Smooth muscle cell (in vitro differentiated cells): ENCODE measurements at regions not wholly inside any gene's neighbourhood (a gene's known extent, or its start where the extent isn't known, plus 50 kb on each side); places are given as distances from the start of the nearest gene placed in this dataset.

Experiments used
- DNase-seq: peaks from one replicate; lab custom pipeline; 2025; ENCODE audit not compliant: unreplicated experiment; lab: John Stamatoyannopoulos, UW
- H2AFZ ChIP-seq: fragments of 200-600 bp; sonication (generic); 2 replicates; pipeline ENCODE4 v1.6.0; 2016; ENCODE audit warnings: antibody characterized with exemption, low read depth, mild to moderate bottlenecking
- H3F3A ChIP-seq: fragments of 200-600 bp; sonication (generic); 2 replicates; pipeline ENCODE4 v1.6.0; 2017; ENCODE audit warnings: antibody characterized with exemption, low read depth
- H3K27ac ChIP-seq: fragments of 200-600 bp; sonication (generic); 2 replicates; pipeline ENCODE4 v1.5.1; 2016; ENCODE audit warnings: low read depth, mild to moderate bottlenecking
- H3K27me3 ChIP-seq: fragments of 200-600 bp; sonication (generic); 2 replicates; pipeline ENCODE4 v1.6.1; 2016; ENCODE audit warnings: low read depth, mild to moderate bottlenecking
- H3K36me3 ChIP-seq: fragments of 200-600 bp; sonication (generic); 2 replicates; pipeline ENCODE4 v1.5.1; 2016; ENCODE audit warnings: low read depth
- H3K4me1 ChIP-seq: fragments of 200-600 bp; sonication (generic); 2 replicates; pipeline ENCODE4 v1.5.1; 2016; ENCODE audit warnings: low read depth
- H3K4me2 ChIP-seq: fragments of 200-600 bp; sonication (generic); 2 replicates; pipeline ENCODE4 v1.6.0; 2016; ENCODE audit warnings: mild to moderate bottlenecking
- H3K4me3 ChIP-seq: fragments of 200-600 bp; sonication (generic); 2 replicates; pipeline ENCODE4 v1.5.1; 2016; ENCODE audit warnings: mild to moderate bottlenecking
- H3K79me2 ChIP-seq: fragments of 200-600 bp; sonication (generic); 2 replicates; pipeline ENCODE4 v1.6.0; 2016; ENCODE audit warnings: low read depth, mild to moderate bottlenecking
- H3K9ac ChIP-seq: fragments of 200-600 bp; sonication (generic); 2 replicates; pipeline ENCODE4 v1.6.0; 2016; ENCODE audit warnings: low read depth
- H3K9me3 ChIP-seq: fragments of 200-600 bp; sonication (generic); replicated peaks from 2 replicates; pipeline ENCODE4 v1.5.1; 2016; ENCODE audit warnings: low read depth
- H4K20me1 ChIP-seq: fragments of 200-600 bp; sonication (generic); 2 replicates; pipeline ENCODE4 v1.6.0; 2016; ENCODE audit warnings: low read depth
- CTCF ChIP-seq: fragments of 200-600 bp; sonication (generic); IDR thresholded peaks from 2 replicates; pipeline ENCODE4 v1.5.1; 2017; ENCODE audit warnings: borderline replicate concordance, mild to moderate bottlenecking, antibody characterized with exemption; ENCODE audit not compliant: insufficient read depth, poor library complexity, severe bottlenecking
- WGBS: methylation state at CpG from one replicate; pipeline ENCODE4 v1.1.7; 2016; ENCODE audit warnings: low lambda C conversion rate; 5-methylcytosine and 5-hydroxymethylcytosine counted together

GRCh38 chr7:23963461-23964165 is 253.6 kb downstream of the STK31 start:
- TF ChIP-seq CTCF: no peak
- H3K27me3 ChIP-seq: no peaks in the 10 kb centered on the region
- H3K4me1 ChIP-seq: peaks cover 12% of the 10 kb centered on the region
- 82% methylated on average over 8 of the region's 8 CpGs for WGBS
- H3F3A ChIP-seq: no peaks in the 10 kb centered on the region
- no peak overlapping the region for H3K27ac ChIP-seq
- H3K4me3 ChIP-seq: no peak overlapping the region
- H3K9me3 ChIP-seq: no peaks in the 10 kb centered on the region
- H3K36me3 ChIP-seq: no peaks in the 10 kb centered on the region
- H4K20me1 ChIP-seq: no peaks in the 10 kb centered on the region
- H2AFZ ChIP-seq: no peak overlapping the region
- H3K9ac ChIP-seq: no peak overlapping the region
- no peak for DNase-seq
- H3K79me2 ChIP-seq: no peaks in the 10 kb centered on the region
- H3K4me2 ChIP-seq: no peak overlapping the region

GRCh38 chr7:23964715-23965114 is 254.7 kb downstream of the STK31 start:
- Histone ChIP-seq H3K27me3 (no peaks in the 10 kb centered on the region), H3K9me3 (no peaks in the 10 kb centered on the region), H3K9ac (no peak overlapping the region), H3K4me2 (no peak overlapping the region), H3F3A (no peaks in the 10 kb centered on the region), H3K4me1 (peaks cover 11% of the 10 kb centered on the region), H3K4me3 (no peak overlapping the region), H4K20me1 (no peaks in the 10 kb centered on the region), H3K27ac (no peak overlapping the region), H3K36me3 (no peaks in the 10 kb centered on the region), H3K79me2 (no peaks in the 10 kb centered on the region), H2AFZ (no peak overlapping the region)
- DNase-seq: no peak
- WGBS: 71% methylated on average over 7 of the region's 7 CpGs
- TF ChIP-seq CTCF: no peak

GRCh38 chr7:23965296-23965695 is 255.3 kb downstream of the STK31 start:
- no peaks in the 10 kb centered on the region for H3K9me3 ChIP-seq
- H4K20me1 ChIP-seq: no peaks in the 10 kb centered on the region
- H3K4me2 ChIP-seq: no peak overlapping the region
- no peak overlapping the region for H3K4me3 ChIP-seq
- H3K4me1 ChIP-seq: peaks cover 9% of the 10 kb centered on the region
- no peak overlapping the region for H2AFZ ChIP-seq
- H3K27ac ChIP-seq: no peak overlapping the region
- no peak overlapping the region for H3K9ac ChIP-seq
- no peaks in the 10 kb centered on the region for H3K79me2 ChIP-seq
- WGBS: 76% methylated on average over 5 of the region's 5 CpGs
- no peak for DNase-seq
- H3K27me3 ChIP-seq: no peaks in the 10 kb centered on the region
- TF ChIP-seq CTCF: no peak
- H3K36me3 ChIP-seq: no peaks in the 10 kb centered on the region
- H3F3A ChIP-seq: peaks cover 5% of the 10 kb centered on the region

GRCh38 chr7:23966941-23967340 is 256.9 kb downstream of the STK31 start:
- Histone ChIP-seq H3K79me2 (no peaks in the 10 kb centered on the region), H3K4me2 (no peak overlapping the region), H3K9me3 (no peaks in the 10 kb centered on the region), H2AFZ (no peak overlapping the region), H4K20me1 (no peaks in the 10 kb centered on the region), H3K27ac (no peak overlapping the region), H3K9ac (no peak overlapping the region), H3F3A (peaks cover 12% of the 10 kb centered on the region), H3K4me3 (no peak overlapping the region), H3K27me3 (no peaks in the 10 kb centered on the region), H3K36me3 (no peaks in the 10 kb centered on the region), H3K4me1 (peaks cover 9% of the 10 kb centered on the region)
- no peak for TF ChIP-seq CTCF
- DNase-seq: no peak
